ENCODE measurements at regions not wholly inside any gene's neighbourhood (a gene's known extent, or its start where the extent isn't known, plus 50 kb on each side); places are given as distances from the start of the nearest gene placed in this dataset.
A peak's percentile ranks its signal among the peaks of the same experiment; 100 is the strongest.

DNA sequence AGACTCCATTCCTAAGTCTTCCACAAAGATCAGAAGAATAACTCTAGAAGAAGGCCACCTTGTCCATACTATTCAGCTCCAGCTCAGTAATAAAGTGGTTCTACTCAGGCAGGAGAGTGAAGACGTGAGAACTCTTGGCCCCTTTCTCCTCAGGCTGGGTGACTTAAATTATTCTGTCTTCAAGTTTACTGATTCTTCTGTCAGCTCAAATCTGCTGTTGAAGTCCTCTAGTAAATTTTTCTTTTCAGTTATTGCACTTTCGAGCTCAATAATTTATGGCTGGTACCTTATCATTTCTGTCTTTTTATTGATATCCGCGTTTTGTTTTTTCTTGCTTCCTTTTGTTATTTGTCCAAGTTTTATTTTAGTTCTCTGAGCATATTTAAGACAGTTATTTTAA, 922.3 kb upstream of the PCDH9 start:
- Histone ChIP-seq H3K9ac (no peak overlapping the region), H4K20me1 (ENCODE audit: low read depth) (no peaks in the 10 kb centered on the region), H2AFZ (replicated peaks) (no peak overlapping the region), H3K27ac (no peak overlapping the region), H3K36me3 (no peaks in the 10 kb centered on the region), H3K79me2 (ENCODE audit: low read depth) (no peaks in the 10 kb centered on the region), H3K4me2 (no peak overlapping the region), H3F3A (ENCODE audit: low read depth) (no peaks in the 10 kb centered on the region), H3K9me3 (ENCODE audit: low read depth) (no peaks in the 10 kb centered on the region), H3K4me1 (no peaks in the 10 kb centered on the region), H3K4me3 (no peak overlapping the region), H3K27me3 (no peaks in the 10 kb centered on the region)
- H3K27me3 Mint-ChIP-seq (ENCODE audit: insufficient read depth, low read depth), result peaks cover 2% of the 10 kb centered on the region
- H3K4me1 Mint-ChIP-seq, result no peaks in the 10 kb centered on the region
- H3K9me3 Mint-ChIP-seq, result peaks cover 14% of the 10 kb centered on the region
- no peak overlapping the region for H3K27ac Mint-ChIP-seq
- TF ChIP-seq EZH2phosphoT487 (IDR thresholded peaks at IDR 0.05) (no peak), EZH2 (IDR thresholded peaks at IDR 0.05) (no peak), CTCF (IDR thresholded peaks at IDR 0.05) (no peak)
- H3K36me3 Mint-ChIP-seq, result peaks cover 2% of the 10 kb centered on the region
- no peak for DNase-seq (ENCODE audit: low spot score)
- H3K4me3 Mint-ChIP-seq, result no peak overlapping the region

DNA sequence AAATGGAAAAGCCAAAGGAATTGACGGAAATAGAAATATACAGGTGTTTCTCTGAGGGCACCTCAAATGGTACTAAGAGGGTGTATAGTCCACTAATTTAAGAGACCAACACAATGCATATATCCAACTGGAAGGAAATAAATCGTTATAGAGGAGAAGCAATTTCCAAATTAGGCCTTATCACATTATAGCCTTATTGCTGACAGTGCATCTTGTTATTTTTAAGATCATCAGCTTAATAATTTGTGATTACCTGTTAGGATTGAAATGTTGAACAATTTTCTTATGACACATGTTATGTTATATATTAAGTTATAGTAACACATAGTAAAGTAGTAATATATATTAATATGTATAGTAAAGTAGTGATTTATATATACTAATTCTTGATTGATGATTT, 915.7 kb upstream of the PCDH9 start:
- no peaks in the 10 kb centered on the region for H3K27me3 ChIP-seq
- Mint-ChIP-seq H3K27me3 (ENCODE audit: insufficient read depth, low read depth) (peaks cover 6% of the 10 kb centered on the region), H3K9me3 (no peaks in the 10 kb centered on the region), H3K4me1 (no peaks in the 10 kb centered on the region), H3K36me3 (no peaks in the 10 kb centered on the region), H3K4me3 (no peak overlapping the region), H3K27ac (no peak overlapping the region)
- TF ChIP-seq EZH2 (IDR thresholded peaks at IDR 0.05), result no peak
- TF ChIP-seq CTCF (IDR thresholded peaks at IDR 0.05), result no peak
- TF ChIP-seq EZH2phosphoT487 (IDR thresholded peaks at IDR 0.05), result no peak
- H3K4me3 ChIP-seq, result no peak overlapping the region
- no peaks in the 10 kb centered on the region for H4K20me1 ChIP-seq (ENCODE audit: low read depth)
- H3K9me3 ChIP-seq (ENCODE audit: low read depth), result no peaks in the 10 kb centered on the region
- H3K79me2 ChIP-seq (ENCODE audit: low read depth), result no peaks in the 10 kb centered on the region
- no peaks in the 10 kb centered on the region for H3K36me3 ChIP-seq
- H3K27ac ChIP-seq, result no peak overlapping the region
- H3K4me2 ChIP-seq, result no peak overlapping the region
- no peaks in the 10 kb centered on the region for H3F3A ChIP-seq (ENCODE audit: low read depth)
- no peaks in the 10 kb centered on the region for H3K4me1 ChIP-seq
- no peak overlapping the region for H3K9ac ChIP-seq
- DNase-seq (ENCODE audit: low spot score), result no peak
- H2AFZ ChIP-seq (replicated peaks), result no peak overlapping the region

DNA sequence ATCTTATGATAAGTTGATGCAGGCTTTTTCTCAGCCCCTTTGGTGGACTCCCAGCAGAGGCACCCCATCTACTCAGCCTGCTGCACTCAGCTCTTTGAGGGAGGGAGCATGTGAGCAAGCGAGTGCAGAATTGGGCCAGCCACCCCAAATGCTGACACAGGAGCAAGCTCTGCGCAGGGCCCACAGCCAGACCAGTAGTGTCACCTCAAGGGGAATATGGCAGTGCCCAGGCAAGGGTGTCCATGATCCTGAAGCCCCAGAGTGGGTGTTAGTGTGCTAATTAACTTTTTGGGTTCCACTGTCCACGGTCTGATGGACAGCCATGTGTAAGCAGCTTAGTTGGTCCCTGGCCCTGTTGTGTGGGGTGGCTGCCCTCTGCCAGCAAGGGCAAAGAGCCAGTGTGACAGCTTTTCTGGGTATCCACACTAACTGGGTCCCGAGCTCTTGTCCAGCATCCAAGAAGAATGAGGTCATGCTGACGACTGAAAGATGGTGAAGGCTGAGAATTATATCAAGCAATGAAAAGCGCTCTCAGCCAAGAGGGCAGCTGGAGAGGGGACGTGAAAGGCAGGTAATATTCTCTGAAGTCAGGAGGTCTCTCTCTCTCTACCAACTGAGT, 898.3 kb upstream of the PCDH9 start:
- Mint-ChIP-seq H3K36me3 (no peaks in the 10 kb centered on the region), H3K4me3 (no peak overlapping the region), H3K4me1 (no peaks in the 10 kb centered on the region), H3K9me3 (peaks cover 1% of the 10 kb centered on the region), H3K27me3 (ENCODE audit: insufficient read depth, low read depth) (no peaks in the 10 kb centered on the region), H3K27ac (peak overlapping the region; percentile 87)
- Histone ChIP-seq H3K4me2 (no peak overlapping the region), H3K4me3 (no peak overlapping the region), H3K9ac (no peak overlapping the region), H2AFZ (replicated peaks) (no peak overlapping the region), H3K9me3 (ENCODE audit: low read depth) (no peaks in the 10 kb centered on the region), H4K20me1 (ENCODE audit: low read depth) (no peaks in the 10 kb centered on the region), H3K4me1 (no peaks in the 10 kb centered on the region), H3F3A (ENCODE audit: low read depth) (no peaks in the 10 kb centered on the region), H3K36me3 (no peaks in the 10 kb centered on the region), H3K27ac (no peak overlapping the region), H3K79me2 (ENCODE audit: low read depth) (no peaks in the 10 kb centered on the region), H3K27me3 (no peaks in the 10 kb centered on the region)
- DNase-seq (ENCODE audit: low spot score), result no peak
- TF ChIP-seq CTCF (IDR thresholded peaks at IDR 0.05) (no peak), EZH2phosphoT487 (IDR thresholded peaks at IDR 0.05) (no peak), EZH2 (IDR thresholded peaks at IDR 0.05) (no peak)

Measured in neural progenitor cell (in vitro differentiated cells).